CD14-positive monocyte (primary cell): ENCODE measurements at regions not wholly inside any gene's neighbourhood (a gene's known extent, or its start where the extent isn't known, plus 50 kb on each side); places are given as distances from the start of the nearest gene placed in this dataset.

Experiments used
- DNase-seq, 3 donors: peaks; one replicate each; pipeline ENCODE4 v3.0.0-alpha.2; 2011 to 2022
- H2AFZ ChIP-seq: 2 replicates; pipeline ENCODE4 v1.6.0; 2012; ENCODE audit warnings: mild to moderate bottlenecking, low read depth, low read length, inconsistent platforms; ENCODE audit not compliant: insufficient read depth, poor library complexity, severe bottlenecking
- H3K27ac ChIP-seq, 2 donors: 1 replicate in 1 of 2; 2 replicates in 1 of 2; pipeline ENCODE4 v1.5.1; 2012 to 2013; ENCODE audit warnings: low read length in 2 of 2, control low read depth in 1 of 2, inconsistent platforms in 1 of 2, low read depth in 1 of 2, mild to moderate bottlenecking in 1 of 2
- H3K27me3 ChIP-seq, 2 donors: one replicate each; pipeline versions ENCODE4 v1.6.0 to v1.6.1; 2011 to 2013; ENCODE audit warnings: low read length in 2 of 2; ENCODE audit not compliant: control insufficient read depth in 2 of 2, insufficient read depth in 2 of 2
- H3K36me3 ChIP-seq, 2 donors: replicated peaks in 1 of 2; 1 replicate in 1 of 2; 2 replicates in 1 of 2; pipeline versions ENCODE4 v1.5.1 to v1.6.1; 2012 to 2013; ENCODE audit warnings: low read length in 2 of 2, control low read depth in 1 of 2, inconsistent platforms in 1 of 2, mild to moderate bottlenecking in 1 of 2; ENCODE audit not compliant: insufficient read depth in 2 of 2, control insufficient read depth in 1 of 2
- H3K4me1 ChIP-seq, 2 donors: 1 replicate in 1 of 2; 2 replicates in 1 of 2; pipeline versions ENCODE4 v1.5.1 to v1.6.1; 2012 to 2013; ENCODE audit warnings: low read length in 2 of 2, control low read depth in 1 of 2, inconsistent platforms in 1 of 2, mild to moderate bottlenecking in 1 of 2, moderate library complexity in 1 of 2; ENCODE audit not compliant: insufficient read depth in 2 of 2, control insufficient read depth in 1 of 2
- H3K4me2 ChIP-seq: replicated peaks from 2 replicates; pipeline ENCODE3; 2012; ENCODE audit warnings: low read length, moderate library complexity, mild to moderate bottlenecking; ENCODE audit not compliant: poor library complexity, severe bottlenecking; ENCODE audit errors: extremely low read depth
- H3K4me3 ChIP-seq, 3 experiments: fragments of 200-600 bp in 1 of 3; sonication (generic) in 1 of 3; replicated peaks in 1 of 3; 1 replicate in 2 of 3; 2 replicates in 1 of 3; pipeline ENCODE4 v1.5.1; 2011 to 2013; ENCODE audit warnings: low read length in 3 of 3, mild to moderate bottlenecking in 3 of 3, control low read depth in 2 of 3, low read depth in 2 of 3, inconsistent platforms in 1 of 3, moderate library complexity in 1 of 3
- H3K79me2 ChIP-seq: 2 replicates; pipeline ENCODE4 v1.6.0; 2012; ENCODE audit warnings: mild to moderate bottlenecking, control low read depth, inconsistent platforms, low read length, moderate library complexity; ENCODE audit not compliant: insufficient read depth
- H3K9ac ChIP-seq: 2 replicates; pipeline ENCODE4 v1.6.0; 2017; ENCODE audit warnings: low read length, mild to moderate bottlenecking; ENCODE audit not compliant: insufficient read depth, poor library complexity, severe bottlenecking
- H3K9me3 ChIP-seq, 2 donors: replicated peaks in 1 of 2; 1 replicate in 1 of 2; 2 replicates in 1 of 2; pipeline versions ENCODE4 v1.5.1 to v1.6.1; 2012 to 2013; ENCODE audit warnings: low read length in 2 of 2, control low read depth in 1 of 2; ENCODE audit not compliant: control insufficient read depth in 1 of 2, insufficient read depth in 1 of 2
- H4K20me1 ChIP-seq: 2 replicates; pipeline ENCODE4 v1.6.0; 2012; ENCODE audit warnings: mild to moderate bottlenecking, low read length, control low read depth, moderate library complexity; ENCODE audit not compliant: insufficient read depth
- H3K27ac Mint-ChIP-seq, 7 donors: one replicate each; pipeline ENCODE4 v1.8.0; 2020; ENCODE audit warnings: mild to moderate bottlenecking in 7 of 7, mixed read lengths in 7 of 7, moderate library complexity in 6 of 7, inconsistent platforms in 2 of 7
- H3K27me3 Mint-ChIP-seq, 3 donors: one replicate each; pipeline ENCODE4 v1.8.0; 2021 to 2022; ENCODE audit warnings: low read depth in 3 of 3, mild to moderate bottlenecking in 3 of 3, mixed read lengths in 3 of 3, moderate library complexity in 3 of 3, inconsistent platforms in 1 of 3
- H3K36me3 Mint-ChIP-seq, 2 donors: one replicate each; pipeline ENCODE4 v1.8.0; 2020; ENCODE audit warnings: mixed read lengths in 2 of 2, inconsistent platforms in 1 of 2, mild to moderate bottlenecking in 1 of 2
- H3K4me1 Mint-ChIP-seq: one replicate; pipeline ENCODE4 v1.8.0; 2020; ENCODE audit warnings: mild to moderate bottlenecking, mixed read lengths
- H3K4me3 Mint-ChIP-seq, 2 donors: one replicate each; pipeline ENCODE4 v1.8.0; 2020; ENCODE audit warnings: mild to moderate bottlenecking in 2 of 2, mixed read lengths in 2 of 2, moderate library complexity in 1 of 2
- H3K9me3 Mint-ChIP-seq, 7 donors: one replicate each; pipeline ENCODE4 v1.8.0; 2020 to 2022; ENCODE audit warnings: mixed read lengths in 7 of 7, mild to moderate bottlenecking in 6 of 7, moderate library complexity in 6 of 7, inconsistent platforms in 2 of 7
- CTCF ChIP-seq: fragments of 200-600 bp; IDR thresholded peaks from one replicate; pipeline ENCODE4 v1.8.0; 2022; ENCODE audit warnings: antibody characterized with exemption, mild to moderate bottlenecking
- WGBS: methylation state at CpG from one replicate; pipeline ENCODE4 v1.1.5; 2013; ENCODE audit warnings: missing lambda C conversion rate; ENCODE audit not compliant: insufficient coverage; 5-methylcytosine and 5-hydroxymethylcytosine counted together
- intact Hi-C, 2 donors: fragments of 100-400 bp; cut with micrococcal nuclease; formaldehyde crosslinking; loops; one replicate each; pipeline versions ENCODE4 v1.15.0 to v1.15.1; 2023

- no peaks in the 10 kb centered on the region for H3K4me1 Mint-ChIP-seq
- peaks cover 2 to 4% (median 4%) of the 10 kb centered on the region in 3 donors for H3K27me3 Mint-ChIP-seq
- no peak for DNase-seq
- Histone ChIP-seq H2AFZ (no peak overlapping the region), H4K20me1 (no peaks in the 10 kb centered on the region), H3K4me2 (no peak overlapping the region), H3K9ac (no peak overlapping the region), H3K27me3 (no peaks in the 10 kb centered on the region), H3K79me2 (no peaks in the 10 kb centered on the region), H3K4me1 (no peaks in the 10 kb centered on the region), H3K9me3 (peaks cover 15 to 22% of the 10 kb centered on the region in 2 donors), H3K36me3 (no peaks in the 10 kb centered on the region), H3K27ac (no peak overlapping the region), H3K4me3 (no peak overlapping the region)
- intact Hi-C loops, result no loop called here
- H3K4me3 Mint-ChIP-seq, result no peak overlapping the region
- WGBS, result 90% methylated on average over 3 of the region's 4 CpGs
- no peaks in the 10 kb centered on the region for H3K36me3 Mint-ChIP-seq
- no peak overlapping the region for H3K27ac Mint-ChIP-seq
- H3K9me3 Mint-ChIP-seq, result peaks cover 10 to 23% (median 16%) of the 10 kb centered on the region in 7 donors
- TF ChIP-seq CTCF, result no peak
Measured at GRCh38 chr9:13983607-13984006, 330.3 kb downstream of the NFIB start.

GRCh38 chr9:13979941-13980318, 334.0 kb downstream of the NFIB start:
- no peaks in the 10 kb centered on the region for H3K27me3 ChIP-seq
- H3K4me1 Mint-ChIP-seq, result no peaks in the 10 kb centered on the region
- no peak overlapping the region for H3K9ac ChIP-seq
- H3K27ac Mint-ChIP-seq, result no peak overlapping the region
- H3K4me1 ChIP-seq, result no peaks in the 10 kb centered on the region
- no peak overlapping the region for H2AFZ ChIP-seq
- no peak overlapping the region for H3K4me3 ChIP-seq
- no peaks in the 10 kb centered on the region for H3K36me3 ChIP-seq
- no CpG with 5 or more reads among the region's 2 CpGs for WGBS
- peaks cover 0 to 8% (median 2%) of the 10 kb centered on the region in 7 donors for H3K9me3 Mint-ChIP-seq
- H4K20me1 ChIP-seq, result no peaks in the 10 kb centered on the region
- H3K36me3 Mint-ChIP-seq, result no peaks in the 10 kb centered on the region
- DNase-seq, result no peak
- no peak overlapping the region for H3K4me2 ChIP-seq
- H3K4me3 Mint-ChIP-seq, result no peak overlapping the region
- no peaks in the 10 kb centered on the region for H3K9me3 ChIP-seq
- no peak overlapping the region for H3K27ac ChIP-seq
- H3K27me3 Mint-ChIP-seq, result peaks cover 0 to 4% (median 2%) of the 10 kb centered on the region in 3 donors
- TF ChIP-seq CTCF, result no peak
- no peaks in the 10 kb centered on the region for H3K79me2 ChIP-seq
- intact Hi-C loops, result no loop called here
